Astrocyte of the cerebellum (primary cell): ENCODE measurements at regions not wholly inside any gene's neighbourhood (a gene's known extent, or its start where the extent isn't known, plus 50 kb on each side); places are given as distances from the start of the nearest gene placed in this dataset.

Experiments
- DNase-seq: peaks from one replicate; pipeline ENCODE4 v3.0.0-alpha.2; 2011; ENCODE audit warnings: low read depth
- H3K4me3 ChIP-seq: 2 replicates; pipeline ENCODE4 v1.5.1; 2011; ENCODE audit warnings: mild to moderate bottlenecking, low read depth, low read length, moderate library complexity
- in situ Hi-C: cut with HindIII; loops from 2 replicates; pipeline ENCODE4 v1.10.0; 2017; ENCODE audit warnings: low sequenced_read_pairs
- TF ChIP-seq, protein P1 (sequence below): IDR thresholded peaks from 2 replicates; pipeline ENCODE4 v1.5.1; 2012; ENCODE audit warnings: low read length, low read depth, moderate library complexity, mild to moderate bottlenecking; ENCODE audit errors: missing control alignments

DNA sequence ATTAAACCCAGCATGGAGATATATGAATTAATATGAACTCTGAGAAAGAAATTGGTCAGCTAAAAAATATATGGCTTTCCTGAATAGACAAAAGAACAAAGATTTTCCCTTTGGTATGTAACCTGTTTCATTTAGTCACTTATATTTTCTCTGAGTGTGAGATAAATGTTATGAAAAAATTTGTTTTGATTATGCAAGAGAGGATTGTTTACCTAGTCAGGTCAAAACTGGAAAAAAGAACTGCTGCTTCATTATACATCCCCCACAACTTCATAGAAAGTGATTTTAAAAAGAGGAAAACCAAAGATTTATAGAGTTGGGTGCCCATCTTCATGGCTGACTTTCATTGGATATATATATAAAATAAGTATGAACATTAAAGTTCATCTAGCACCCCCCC is 242.2 kb upstream of the FN1 start:
- H3K4me3 ChIP-seq = no peak overlapping the region
- in situ Hi-C loops = loop anchor here (5.0 kb wide), 1 partner anchor 66 kb away; no protein-coding TSS in a partner anchor
- DNase-seq = no peak
- TF ChIP-seq, protein P1, sequence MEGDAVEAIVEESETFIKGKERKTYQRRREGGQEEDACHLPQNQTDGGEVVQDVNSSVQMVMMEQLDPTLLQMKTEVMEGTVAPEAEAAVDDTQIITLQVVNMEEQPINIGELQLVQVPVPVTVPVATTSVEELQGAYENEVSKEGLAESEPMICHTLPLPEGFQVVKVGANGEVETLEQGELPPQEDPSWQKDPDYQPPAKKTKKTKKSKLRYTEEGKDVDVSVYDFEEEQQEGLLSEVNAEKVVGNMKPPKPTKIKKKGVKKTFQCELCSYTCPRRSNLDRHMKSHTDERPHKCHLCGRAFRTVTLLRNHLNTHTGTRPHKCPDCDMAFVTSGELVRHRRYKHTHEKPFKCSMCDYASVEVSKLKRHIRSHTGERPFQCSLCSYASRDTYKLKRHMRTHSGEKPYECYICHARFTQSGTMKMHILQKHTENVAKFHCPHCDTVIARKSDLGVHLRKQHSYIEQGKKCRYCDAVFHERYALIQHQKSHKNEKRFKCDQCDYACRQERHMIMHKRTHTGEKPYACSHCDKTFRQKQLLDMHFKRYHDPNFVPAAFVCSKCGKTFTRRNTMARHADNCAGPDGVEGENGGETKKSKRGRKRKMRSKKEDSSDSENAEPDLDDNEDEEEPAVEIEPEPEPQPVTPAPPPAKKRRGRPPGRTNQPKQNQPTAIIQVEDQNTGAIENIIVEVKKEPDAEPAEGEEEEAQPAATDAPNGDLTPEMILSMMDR = no peak

DNA sequence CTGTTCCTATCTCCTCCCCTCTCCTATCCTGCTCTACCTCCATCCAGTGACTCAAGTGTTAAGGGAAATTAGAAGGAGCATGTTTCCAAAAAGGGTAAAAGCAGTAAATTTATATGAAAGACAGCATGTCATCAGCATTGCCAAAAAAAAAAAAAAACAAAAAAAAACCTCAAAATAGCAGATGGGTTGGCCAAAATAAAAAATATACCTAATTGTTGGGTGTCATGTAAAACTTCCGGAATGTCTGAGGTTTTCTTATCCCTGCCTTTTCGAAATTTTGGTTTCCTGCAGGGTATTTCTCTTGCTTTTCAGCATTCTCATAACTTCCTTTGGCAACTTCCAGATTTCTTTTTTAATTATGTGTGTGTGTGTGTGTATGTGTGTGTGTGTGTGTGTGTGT is 241.6 kb upstream of the FN1 start:
- in situ Hi-C loops = loop anchor here (5.0 kb wide), 1 partner anchor 65 kb away; no protein-coding TSS in a partner anchor
- no peak overlapping the region for H3K4me3 ChIP-seq
- TF ChIP-seq, protein P1 = no peak
- DNase-seq = no peak

DNA sequence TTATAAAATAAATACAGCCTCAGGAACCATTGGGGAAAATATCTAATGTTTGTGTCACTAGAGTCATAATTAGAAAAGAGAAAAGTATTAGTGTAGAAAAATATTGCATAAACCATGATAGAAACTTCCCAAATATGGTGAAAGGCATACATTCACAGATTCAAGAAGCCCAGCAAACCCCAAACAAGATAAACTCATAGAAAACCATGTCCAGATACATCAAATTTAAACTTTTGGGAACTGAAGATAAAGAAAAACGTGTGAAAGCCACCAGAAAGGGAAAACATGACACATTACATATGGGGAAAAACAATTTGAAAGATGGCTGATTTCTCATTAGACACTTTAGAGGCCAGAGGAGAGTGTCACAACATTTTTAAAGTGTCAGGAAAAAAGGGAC is 236.5 kb upstream of the FN1 start:
- in situ Hi-C loops = no loop called here
- no peak for DNase-seq
- H3K4me3 ChIP-seq = no peak overlapping the region
- TF ChIP-seq, protein P1 = no peak

DNA sequence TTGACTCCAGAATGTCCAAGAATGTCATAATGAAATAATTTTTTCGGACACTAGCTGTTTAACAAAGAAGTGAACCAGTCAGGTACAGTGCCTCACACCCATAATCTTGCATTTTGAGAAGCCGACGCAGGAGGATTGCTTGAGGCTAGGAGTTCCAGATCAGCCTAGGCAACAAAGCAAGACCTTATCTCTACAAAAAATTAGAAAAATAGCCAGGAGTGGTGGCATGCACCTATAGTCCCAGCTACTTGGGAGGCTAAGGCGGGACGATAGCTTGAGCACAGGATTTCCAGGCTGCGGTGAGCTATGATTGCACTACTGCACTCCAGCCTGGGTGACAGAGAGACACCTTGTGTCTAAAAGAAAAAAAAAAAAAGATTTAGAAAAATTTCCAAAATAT is 235.8 kb upstream of the FN1 start:
- DNase-seq = no peak
- in situ Hi-C loops = no loop called here
- TF ChIP-seq, protein P1 = no peak
- no peak overlapping the region for H3K4me3 ChIP-seq

DNA sequence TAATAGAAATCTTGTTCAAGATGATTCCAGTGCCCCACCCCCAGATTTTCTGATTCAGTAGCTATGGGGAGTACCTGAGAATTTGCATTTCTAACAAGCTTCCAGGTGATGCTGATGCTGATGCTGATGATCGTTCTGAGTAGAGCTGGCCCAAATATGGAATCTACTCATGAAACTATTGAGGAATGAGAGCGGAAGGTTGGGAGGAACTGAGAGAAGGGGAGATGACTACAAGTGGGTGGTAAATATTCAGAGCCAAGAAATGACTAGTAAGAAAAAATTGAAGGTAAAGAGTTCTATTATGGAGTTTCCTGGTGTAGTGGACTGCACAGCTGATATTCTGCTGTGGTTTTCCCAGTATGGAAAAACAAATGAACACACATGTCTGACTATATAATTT is 235.4 kb upstream of the FN1 start:
- in situ Hi-C loops = no loop called here
- H3K4me3 ChIP-seq = no peak overlapping the region
- TF ChIP-seq, protein P1 = no peak
- DNase-seq = no peak

DNA sequence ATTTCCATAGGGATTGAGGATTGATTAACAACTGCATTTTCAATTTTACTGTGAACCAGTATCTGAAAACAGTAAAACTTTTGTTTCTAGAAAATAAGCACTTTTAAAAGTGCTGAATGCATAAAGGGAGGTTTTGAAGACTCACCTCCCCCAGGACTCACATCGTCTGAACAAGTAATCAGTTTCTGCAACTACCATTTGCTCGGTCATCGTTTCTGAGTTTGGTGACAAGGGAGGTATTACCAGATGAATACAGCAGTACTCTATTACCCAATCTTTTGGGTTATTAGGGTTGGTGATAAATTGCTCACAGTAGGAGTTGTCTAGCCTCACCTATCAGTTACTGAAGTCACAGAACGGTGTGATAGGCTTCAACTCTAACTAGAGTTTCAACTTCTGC is 234.5 kb upstream of the FN1 start:
- no peak for DNase-seq
- no peak overlapping the region for H3K4me3 ChIP-seq
- in situ Hi-C loops = no loop called here
- TF ChIP-seq, protein P1 = no peak

DNA sequence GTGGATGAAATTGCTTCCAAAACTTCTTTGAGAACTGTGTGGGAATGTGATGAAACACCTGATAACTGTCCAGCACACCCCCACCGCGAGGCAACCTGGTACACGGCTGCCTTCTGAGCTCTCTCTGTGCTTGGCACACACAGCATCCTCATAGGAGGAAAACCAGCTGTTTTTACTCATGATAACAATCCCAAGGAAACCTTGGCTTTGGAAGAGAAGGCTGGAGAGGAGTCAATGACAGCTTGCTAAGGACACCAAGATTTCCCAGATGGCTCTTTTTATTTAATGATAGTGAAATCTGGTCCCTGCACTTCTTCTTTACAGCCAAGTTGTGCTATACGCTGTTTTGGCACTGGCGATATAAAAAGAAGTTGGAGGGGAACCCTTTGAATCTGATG is 232.5 kb upstream of the FN1 start:
- DNase-seq = no peak
- in situ Hi-C loops = no loop called here
- TF ChIP-seq, protein P1 = no peak
- no peak overlapping the region for H3K4me3 ChIP-seq
